ENCODE measurements at regions not wholly inside any gene's neighbourhood (a gene's known extent, or its start where the extent isn't known, plus 50 kb on each side); places are given as distances from the start of the nearest gene placed in this dataset.

GRCh38 chr18:47550611-47551010, 299.2 kb upstream of the SKOR2 start:
- Histone ChIP-seq H3K36me3 (no peaks in the 10 kb centered on the region), H3K4me1 (ENCODE audit: control insufficient read depth in 1 of 2, low read depth in 2 of 2) (no peaks in the 10 kb centered on the region), H3K27me3 (replicated peaks; ENCODE audit: insufficient read depth) (no peaks in the 10 kb centered on the region), H3K9me3 (no peaks in the 10 kb centered on the region), H3K27ac (no peak overlapping the region), H3K4me3 (no peak overlapping the region)
- ATAC-seq (ENCODE audit: insufficient number of reproducible peaks, low FRiP score, low read depth) (no peak), DNase-seq (ENCODE audit: low spot score) (no peak)
- no peak for TF ChIP-seq CTCF (IDR thresholded peaks at IDR 0.05)

- DNase-seq (ENCODE audit: low spot score) (no peak), ATAC-seq (ENCODE audit: insufficient number of reproducible peaks, low FRiP score, low read depth) (no peak)
- H3K27me3 ChIP-seq (replicated peaks; ENCODE audit: insufficient read depth) = no peaks in the 10 kb centered on the region
- H3K27ac ChIP-seq = no peak overlapping the region
- H3K36me3 ChIP-seq = no peaks in the 10 kb centered on the region
- no peaks in the 10 kb centered on the region for H3K4me1 ChIP-seq (ENCODE audit: control insufficient read depth in 1 of 2, low read depth in 2 of 2)
- no peak for TF ChIP-seq CTCF (IDR thresholded peaks at IDR 0.05)
- H3K9me3 ChIP-seq = no peaks in the 10 kb centered on the region
- no peak overlapping the region for H3K4me3 ChIP-seq
These were observed 297.6 kb upstream of the SKOR2 start for GRCh38 chr18:47549021-47549540.

- Histone ChIP-seq H3K4me1 (ENCODE audit: control insufficient read depth in 1 of 2, low read depth in 2 of 2) (no peaks in the 10 kb centered on the region), H3K36me3 (no peaks in the 10 kb centered on the region), H3K27me3 (replicated peaks; ENCODE audit: insufficient read depth) (no peaks in the 10 kb centered on the region), H3K4me3 (no peak overlapping the region), H3K27ac (no peak overlapping the region), H3K9me3 (no peaks in the 10 kb centered on the region)
- no peak for ATAC-seq (ENCODE audit: insufficient number of reproducible peaks, low FRiP score, low read depth)
- TF ChIP-seq CTCF (IDR thresholded peaks at IDR 0.05) = no peak
- no peak for DNase-seq (ENCODE audit: low spot score)
These were observed 296.2 kb upstream of the SKOR2 start for GRCh38 chr18:47547539-47548202.

- Histone ChIP-seq H3K9me3 (no peaks in the 10 kb centered on the region), H3K4me3 (no peak overlapping the region), H3K36me3 (no peaks in the 10 kb centered on the region), H3K27ac (no peak overlapping the region), H3K4me1 (ENCODE audit: control insufficient read depth in 1 of 2, low read depth in 2 of 2) (no peaks in the 10 kb centered on the region), H3K27me3 (replicated peaks; ENCODE audit: insufficient read depth) (no peaks in the 10 kb centered on the region)
- TF ChIP-seq CTCF (IDR thresholded peaks at IDR 0.05) = no peak
- DNase-seq (ENCODE audit: low spot score) (no peak), ATAC-seq (ENCODE audit: insufficient number of reproducible peaks, low FRiP score, low read depth) (no peak)
These were observed 294.2 kb upstream of the SKOR2 start for GRCh38 chr18:47545613-47546012.

GRCh38 chr18:47543080-47543479, 291.6 kb upstream of the SKOR2 start:
- DNase-seq (ENCODE audit: low spot score) (no peak), ATAC-seq (ENCODE audit: insufficient number of reproducible peaks, low FRiP score, low read depth) (no peak)
- H3K27ac ChIP-seq = no peak overlapping the region
- no peaks in the 10 kb centered on the region for H3K36me3 ChIP-seq
- no peaks in the 10 kb centered on the region for H3K9me3 ChIP-seq
- TF ChIP-seq CTCF (IDR thresholded peaks at IDR 0.05) = no peak
- no peaks in the 10 kb centered on the region for H3K27me3 ChIP-seq (replicated peaks; ENCODE audit: insufficient read depth)
- H3K4me1 ChIP-seq (ENCODE audit: control insufficient read depth in 1 of 2, low read depth in 2 of 2) = no peaks in the 10 kb centered on the region
- H3K4me3 ChIP-seq = no peak overlapping the region

Measured in thoracic aorta (tissue), 2 donors.